ENCODE measurements at regions not wholly inside any gene's neighbourhood (a gene's known extent, or its start where the extent isn't known, plus 50 kb on each side); places are given as distances from the start of the nearest gene placed in this dataset.
"Not testable (repeated sequence)": the region's sequence is repeated elsewhere in the genome, so short reads cannot be mapped to it uniquely, and the experiment has no call there.

DNA sequence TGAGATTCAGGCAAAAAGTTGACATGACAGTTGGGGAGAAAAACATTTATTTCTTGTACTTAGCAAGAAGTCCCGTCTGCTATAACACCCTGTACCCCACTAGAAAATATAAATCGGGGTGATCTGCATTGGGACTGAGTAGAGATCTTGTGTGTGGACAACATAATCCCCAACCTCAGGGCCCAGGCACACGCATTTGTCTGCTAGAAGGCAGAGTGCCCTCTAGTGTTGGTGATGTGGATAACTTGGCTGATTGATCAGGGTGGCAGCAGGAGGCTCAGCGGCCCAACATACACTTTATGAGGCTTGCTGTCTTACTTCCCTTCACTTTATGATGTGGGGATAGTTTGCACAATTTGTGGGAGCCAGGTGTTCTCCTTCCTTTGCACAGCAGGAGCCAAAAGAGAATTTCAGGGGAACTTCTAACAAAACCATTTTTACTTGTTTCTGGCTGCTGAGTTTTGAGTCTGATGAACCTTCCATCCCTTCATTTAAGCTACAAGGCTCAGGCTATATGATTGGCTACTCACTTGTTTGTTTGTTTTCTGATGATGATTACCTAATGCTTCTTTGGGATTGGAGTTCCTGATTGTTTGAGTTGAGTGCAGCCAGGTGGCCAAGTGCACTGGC, 263.2 kb downstream of the DMAC1 start:
- no peak for DNase-seq

DNA sequence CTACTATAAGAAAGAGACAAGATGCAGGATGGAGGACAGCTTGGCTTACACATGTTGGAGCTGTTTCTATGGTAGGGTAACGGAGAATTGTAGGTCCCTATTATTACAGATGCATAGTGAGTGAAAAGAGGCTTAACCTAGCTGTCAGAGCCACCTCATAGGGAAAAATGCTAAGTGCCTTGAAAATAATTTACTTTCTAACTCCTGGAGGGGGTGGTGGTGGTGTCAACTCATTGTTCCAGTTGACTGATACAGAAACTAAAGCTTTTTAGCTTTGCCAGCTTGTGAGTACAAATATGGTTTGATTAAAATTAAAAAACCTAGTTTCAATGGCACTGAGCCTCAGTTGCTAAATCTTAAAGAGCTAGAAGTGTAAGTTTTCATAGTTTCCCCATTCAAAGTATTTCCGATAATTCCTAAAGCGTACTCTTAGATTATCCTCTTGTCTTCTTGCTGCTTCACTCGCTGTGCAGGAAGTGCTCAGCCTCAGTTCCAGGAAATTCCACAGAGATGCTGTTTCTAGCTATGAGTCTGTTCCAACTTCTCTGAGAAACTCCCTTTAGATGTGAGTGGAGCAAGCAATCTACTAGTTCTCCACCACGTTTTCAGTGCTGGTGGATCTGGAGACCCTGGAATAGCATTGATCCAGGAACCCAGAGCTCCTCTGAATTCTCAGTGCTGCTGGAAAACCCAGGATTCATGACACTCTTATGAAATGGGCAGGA, 265.2 kb downstream of the DMAC1 start:
- no peak for DNase-seq

DNA sequence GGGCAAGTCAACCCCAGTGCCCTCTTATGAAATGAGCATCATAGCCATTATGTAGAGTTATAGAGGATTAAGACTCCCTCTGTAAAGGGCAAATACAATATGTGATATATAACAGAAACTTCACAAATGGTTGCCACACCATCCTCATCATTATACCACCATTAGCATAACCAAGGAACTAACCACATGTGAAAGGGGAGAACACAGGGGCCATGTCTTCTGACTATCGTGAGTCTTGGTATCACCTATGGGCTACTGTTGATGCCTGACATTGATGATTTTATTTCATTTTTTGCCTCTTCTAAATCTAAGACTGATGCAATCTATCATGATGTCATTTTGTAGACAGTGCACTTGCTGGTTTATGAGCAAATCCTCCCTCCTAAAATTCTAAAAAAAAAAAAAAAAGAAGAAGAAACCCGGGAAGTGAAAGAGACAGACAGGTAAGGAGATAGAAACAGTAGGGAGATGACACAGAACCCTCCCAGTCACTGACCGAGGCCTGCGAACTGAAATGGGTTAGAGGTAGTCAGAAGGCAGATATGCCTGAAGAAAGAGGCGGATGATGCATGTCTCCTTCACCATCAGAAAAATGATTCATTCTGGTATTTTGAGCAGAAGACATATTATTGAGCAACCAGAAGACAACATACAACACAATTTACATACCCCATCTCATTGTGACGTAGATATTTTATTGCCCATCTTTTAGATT, 266.0 kb downstream of the DMAC1 start:
- no peak for DNase-seq

DNA sequence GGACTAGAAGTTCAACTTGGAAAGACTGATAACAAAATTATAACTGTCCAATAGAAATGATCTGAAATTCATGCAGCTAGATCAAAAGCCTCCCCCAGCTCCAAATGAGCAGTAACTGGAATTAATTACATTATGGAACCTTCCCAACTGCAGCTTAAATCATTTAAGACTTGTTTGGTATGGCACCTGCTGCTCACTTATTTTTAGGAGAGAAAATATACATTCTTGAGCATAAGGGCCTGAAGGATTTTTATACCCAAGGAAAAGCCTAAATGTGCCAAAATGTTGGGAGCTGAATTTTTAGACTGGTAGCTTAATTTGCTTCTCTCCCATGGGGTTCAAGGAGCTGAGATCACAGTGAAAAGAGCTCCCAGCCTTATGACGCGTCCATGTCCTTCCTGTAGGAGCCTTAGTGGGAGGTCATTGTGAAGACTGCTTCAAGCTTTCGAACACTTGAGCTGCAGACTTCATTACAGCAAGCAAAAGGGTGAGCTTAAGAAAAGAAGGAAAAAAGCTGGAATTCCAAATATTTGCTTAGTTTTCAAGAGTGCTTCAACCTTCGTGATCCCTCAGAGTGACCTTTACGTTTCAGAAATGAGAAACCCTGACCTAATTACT, 276.0 kb downstream of the DMAC1 start:
- DNase-seq = no peak

DNA sequence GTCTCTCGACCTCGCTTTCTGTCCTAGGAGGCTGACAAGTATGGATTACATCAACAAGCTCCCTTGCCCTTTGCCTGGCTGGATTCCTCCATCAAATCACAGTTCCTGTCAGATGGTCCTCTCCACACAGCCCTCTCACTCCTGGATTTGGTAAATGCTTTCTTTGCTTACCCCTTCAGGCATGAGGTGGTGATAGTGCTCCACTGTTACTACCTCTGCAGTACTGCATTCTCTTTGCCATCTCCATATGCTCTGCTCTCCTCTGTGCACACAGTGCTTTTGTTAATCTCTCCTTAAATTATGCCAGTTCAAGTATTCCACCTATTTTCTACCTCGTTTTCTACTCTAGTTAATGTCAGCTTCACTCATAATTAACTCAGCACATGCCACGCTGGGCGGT, 279.2 kb downstream of the DMAC1 start:
- DNase-seq = no peak

DNA sequence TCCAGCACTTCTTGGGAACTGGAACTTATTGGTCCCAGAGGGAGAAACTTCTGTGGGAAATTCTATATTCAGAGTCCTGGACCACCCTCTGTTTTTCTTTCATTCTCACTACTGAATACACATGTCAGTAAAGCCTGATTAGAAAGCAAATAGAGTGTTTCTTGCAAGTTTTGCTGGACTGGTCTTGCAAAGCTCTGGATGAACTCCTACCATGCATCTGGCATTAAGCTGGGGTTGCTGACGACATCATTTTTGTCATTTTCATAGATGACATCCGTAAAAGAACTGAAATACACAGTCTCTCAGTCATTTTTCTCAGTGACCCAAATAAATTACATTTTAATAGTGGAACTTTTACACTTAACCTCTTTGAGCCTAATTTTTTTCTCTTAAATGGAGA, 283.2 kb downstream of the DMAC1 start:
- no peak for DNase-seq

DNA sequence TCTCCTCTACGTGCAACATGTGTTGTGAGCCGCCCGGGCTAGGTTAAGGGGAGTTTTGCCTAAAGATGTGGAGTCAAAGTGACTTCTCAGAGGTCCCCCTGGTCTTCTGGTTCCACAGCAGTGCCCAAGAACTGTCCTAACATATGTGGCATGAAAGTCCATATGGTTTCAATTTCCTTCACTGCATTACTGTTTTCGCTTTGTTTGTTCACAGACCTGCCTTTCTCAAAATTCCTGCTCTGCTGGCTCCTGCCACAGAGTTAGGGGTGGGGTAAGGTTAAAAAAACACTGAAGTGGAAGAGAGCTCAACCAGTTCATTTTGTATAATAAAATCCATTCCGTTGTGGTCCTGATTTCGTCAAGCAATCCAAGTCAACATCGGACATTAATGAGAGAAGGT, 289.4 kb downstream of the DMAC1 start:
- DNase-seq = no peak

DNA sequence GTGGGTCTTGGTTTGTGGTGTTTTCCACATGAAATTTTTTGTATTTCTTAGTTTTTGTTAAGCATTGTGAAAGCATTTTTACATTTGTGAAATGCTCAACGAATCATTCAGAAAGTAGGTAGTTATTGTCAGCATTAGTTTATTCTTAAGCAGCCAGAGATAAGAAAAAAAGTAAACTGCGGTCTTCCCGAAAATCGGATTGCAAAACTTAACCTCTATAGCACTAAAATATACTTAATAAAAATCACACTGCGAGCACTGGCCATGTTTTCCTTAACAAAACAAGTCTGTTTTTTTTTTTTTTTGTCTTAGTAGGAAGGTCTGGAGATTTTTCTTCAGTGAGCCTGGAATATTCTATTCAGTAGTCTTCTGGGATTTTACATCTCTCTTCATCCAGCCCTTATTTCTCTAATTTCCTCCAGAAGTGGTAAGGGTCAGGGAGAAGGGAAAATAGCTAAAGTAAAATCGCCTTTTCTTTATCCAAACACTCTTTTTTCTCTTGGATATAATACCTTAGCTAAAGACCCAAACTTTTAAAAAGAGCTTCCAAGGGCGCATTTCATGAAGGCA, 289.9 kb downstream of the DMAC1 start:
- no peak for DNase-seq

DNA sequence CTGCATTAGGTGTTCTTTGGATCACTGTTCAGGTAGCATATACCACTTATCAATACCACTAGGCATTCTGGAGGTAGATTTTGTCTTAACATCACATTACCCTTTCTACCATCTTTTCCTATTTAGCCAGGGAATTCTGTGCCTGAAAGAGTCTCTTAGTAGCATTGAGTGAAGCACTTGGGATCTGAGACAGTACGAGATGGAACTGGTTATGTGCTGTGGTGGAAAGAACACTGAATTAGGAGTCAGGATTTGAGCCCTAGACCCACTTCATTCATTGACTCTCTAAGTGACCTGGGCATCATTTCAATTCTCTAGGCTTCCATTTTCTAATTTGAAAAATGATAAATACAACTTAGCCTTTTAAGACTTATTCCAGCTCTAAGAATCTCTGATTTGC, 291.1 kb downstream of the DMAC1 start:
- no peak for DNase-seq

DNA sequence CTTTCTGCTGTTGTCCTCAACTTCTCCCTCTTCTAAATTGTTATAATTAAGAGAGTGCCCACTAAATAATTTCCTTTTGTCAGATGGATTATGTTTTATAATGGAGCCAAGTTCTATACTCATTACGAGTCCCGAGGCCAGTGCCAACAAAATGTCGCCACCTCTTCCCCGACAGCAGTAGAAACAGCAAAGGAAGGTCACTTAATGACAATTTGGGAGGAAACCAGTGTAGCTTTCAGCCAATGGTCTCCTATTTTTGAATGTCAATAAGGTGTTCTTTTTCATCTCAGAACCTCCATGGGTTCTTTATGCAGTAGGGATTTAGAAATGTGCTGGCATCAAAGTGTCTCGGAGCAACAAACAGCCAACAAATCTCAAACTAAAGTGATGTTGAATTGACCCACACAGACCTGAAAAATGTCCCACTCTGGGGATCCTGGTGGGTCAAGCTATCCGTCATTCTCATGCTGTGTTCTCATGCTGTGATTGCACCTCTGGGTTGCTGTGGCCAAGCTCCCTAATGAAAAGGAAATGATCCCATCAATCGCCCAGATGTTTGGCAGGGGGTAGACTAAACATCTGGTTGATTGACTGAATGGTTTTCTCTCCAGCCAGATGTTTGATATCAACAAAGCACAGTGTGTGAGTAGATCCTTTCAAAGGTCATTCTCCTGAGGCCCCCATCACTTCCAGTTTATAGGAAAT, 291.9 kb downstream of the DMAC1 start:
- no peak for DNase-seq

DNA sequence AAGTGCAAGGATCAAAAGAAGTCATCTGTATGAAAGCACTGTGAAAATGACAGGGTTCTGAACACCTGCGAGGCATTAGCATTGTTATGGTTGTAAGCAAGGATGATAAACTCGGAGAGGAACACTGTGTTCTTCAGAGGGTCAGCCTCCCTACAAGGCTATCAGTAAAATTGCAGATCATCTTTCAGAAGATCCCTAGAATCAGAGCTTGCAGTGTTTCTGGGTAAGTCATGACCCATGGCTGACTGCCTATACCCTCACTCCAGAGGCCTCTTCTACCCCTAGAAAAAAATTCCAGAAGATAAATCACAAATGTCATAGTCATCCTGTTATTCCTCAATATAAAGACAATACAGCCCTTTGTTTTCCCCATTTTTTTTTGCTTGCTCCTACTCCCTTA, 292.6 kb downstream of the DMAC1 start:
- DNase-seq = no peak

DNA sequence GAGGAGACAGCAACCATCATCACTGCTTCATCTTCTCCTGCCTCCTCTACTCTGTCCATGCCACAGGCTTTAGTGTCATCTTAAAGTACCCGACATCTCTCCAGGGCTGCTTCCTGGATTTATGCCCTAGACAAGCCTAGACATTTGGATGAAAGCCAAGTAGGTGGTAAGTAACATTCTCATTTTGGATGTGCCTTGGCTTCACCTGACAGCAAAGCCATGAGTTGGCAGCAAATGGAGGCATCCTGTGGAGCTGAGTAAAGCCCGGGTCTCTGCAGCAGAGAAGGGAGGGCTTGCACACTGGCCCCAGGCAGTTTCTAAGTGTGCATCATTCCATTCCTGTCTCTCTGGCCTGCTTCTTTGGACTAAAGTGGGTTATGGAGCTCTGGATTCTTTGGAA, 299.1 kb downstream of the DMAC1 start:
- DNase-seq = no peak

DNA sequence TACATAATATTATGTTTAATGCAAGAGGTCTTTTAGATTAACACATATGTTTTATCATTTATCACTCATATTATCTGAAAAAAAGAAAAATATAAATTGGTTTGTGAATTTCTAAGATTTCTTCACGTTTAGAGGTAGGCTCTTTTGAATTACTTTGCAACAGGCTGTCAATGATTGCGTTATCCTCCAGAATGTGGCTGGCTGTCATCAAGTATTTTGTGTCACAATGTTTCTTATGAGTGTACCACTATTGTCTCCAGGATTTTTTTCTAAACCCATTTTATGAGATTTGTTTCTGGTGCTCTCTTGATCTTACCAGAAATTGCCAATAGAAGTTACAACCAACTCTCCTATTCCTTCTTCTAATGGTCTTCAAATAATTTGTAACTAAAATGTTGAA, 307.9 kb downstream of the DMAC1 start:
- DNase-seq = no peak

DNA sequence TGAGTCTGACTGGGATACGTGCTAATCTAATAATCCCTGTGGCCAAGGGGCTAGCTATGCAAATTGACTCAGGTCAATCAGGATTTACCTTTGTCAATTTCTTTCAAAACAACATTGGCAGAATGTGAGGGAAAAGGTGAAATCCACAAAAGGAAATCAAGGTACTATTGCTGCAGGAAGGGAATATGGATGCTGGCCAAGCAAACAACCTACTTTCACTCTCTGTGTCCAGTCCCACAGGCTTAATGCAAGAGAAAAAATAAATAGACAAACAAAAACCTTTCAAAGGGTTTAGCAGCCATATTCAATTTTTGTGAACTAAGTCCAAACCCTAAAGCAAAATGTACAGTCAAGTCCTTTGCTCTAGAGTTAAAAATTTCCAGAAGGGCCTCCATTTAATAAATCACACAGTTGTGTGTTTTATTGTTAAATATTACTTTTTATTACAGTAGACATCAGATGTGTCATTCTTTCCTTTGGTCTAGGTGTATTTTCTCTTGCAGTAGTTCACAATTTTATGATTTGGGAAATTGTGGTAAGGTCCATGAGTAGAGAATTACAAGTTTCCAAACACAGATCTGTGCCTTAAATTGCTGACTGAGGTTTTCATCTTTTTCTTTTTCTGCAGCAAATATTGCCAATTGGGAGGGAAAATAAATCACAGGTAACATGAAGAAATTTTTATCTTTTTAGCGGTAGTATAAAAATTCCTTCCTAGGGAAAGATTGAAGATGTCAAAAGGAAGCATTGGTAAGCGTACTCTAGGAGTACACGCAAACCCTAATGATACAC, 309.1 kb downstream of the DMAC1 start:
- no peak for DNase-seq

DNA sequence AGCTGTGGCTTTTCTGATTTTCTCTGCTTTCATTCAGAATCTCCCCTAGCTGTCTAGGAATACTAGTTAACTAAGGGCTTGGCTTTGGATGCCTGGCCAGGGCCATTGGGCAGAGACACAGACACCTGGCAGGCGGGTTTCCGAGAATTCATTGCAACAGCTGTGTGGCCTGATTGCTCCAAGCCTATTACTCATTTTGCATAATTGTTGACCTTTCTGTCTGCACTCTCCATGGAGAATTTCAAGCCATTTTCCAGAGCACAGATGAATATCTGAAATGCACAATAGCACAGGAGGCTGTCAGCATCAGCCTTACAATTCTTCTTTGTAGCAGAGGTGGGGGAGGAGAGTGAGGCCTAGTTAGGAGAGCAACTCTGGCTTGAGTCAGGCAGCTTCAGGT, 310.5 kb downstream of the DMAC1 start:
- no peak for DNase-seq

DNA sequence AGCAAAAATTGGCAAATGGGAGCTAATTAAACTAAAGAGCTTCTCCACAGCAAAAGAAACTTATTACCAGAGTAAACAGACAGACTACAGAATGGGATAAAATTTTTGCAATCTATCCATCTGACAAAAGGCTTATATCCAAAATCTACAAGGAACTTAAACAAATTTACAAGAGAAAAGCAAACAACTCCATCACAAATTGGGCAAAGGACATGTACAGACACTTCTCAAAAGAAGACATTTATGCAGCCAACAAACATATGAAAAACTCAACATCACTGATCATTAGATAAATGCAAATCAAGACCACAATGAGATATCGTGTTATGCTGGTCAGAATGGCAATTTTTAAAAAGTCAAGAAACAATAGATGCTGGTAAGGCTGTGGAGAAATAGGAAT, 315.6 kb downstream of the DMAC1 start:
- DNase-seq = not testable (repeated sequence)

DNA sequence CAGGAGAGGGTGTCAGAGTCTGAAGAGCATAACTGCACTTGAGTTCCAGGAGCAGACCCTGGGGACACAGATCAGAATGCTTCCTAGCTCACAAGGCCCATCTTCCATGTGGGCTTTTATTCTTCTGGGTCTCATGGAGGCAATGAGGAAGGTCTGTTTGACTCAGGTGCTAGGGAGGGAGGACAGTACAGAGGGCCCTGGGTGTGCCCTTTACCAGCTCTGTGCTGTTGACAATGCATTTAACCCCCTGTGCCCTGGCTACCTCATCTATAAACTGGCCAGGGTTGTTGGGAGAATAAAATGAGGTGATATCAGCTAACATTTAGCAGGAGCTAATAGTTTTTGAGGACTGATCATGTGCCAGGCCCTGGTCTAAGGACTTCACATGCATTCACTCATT, 318.0 kb downstream of the DMAC1 start:
- no peak for DNase-seq

DNA sequence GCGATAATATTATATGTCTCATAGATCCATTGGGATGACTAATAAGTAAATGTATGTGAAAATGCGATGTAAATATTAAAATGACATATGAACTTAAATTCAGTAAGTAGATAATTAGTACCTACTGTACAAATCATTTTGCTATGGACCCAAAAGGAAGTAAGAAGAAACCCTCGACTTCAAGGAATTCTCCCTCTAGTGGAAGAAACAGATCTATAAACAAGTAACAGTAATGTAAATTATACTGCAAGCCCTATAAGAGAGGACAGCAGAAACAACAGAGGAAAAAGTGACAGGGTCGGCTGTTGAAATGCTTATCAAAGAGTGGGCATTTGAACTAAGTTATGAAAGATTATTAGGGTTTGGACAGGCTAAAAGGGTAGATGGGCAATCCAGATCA, 320.3 kb downstream of the DMAC1 start:
- no peak for DNase-seq

DNA sequence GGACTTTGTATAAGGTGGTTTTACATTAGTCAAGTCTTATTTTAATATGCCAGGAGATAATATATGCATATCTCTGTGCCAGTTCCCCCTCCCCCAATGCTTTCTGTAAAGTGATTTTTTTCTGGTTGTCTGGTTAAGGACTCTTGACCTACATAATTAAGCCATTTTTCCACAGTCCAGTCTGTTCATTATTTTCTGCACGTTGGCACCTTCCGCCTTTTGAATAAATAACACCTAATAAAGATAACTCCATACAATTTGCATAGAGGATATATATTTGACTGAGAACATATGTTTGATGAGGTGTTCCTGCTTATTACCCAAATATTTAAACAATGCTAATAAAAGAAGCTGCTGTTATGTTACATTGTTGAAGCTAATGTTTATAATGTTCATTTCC, 320.9 kb downstream of the DMAC1 start:
- no peak for DNase-seq

DNA sequence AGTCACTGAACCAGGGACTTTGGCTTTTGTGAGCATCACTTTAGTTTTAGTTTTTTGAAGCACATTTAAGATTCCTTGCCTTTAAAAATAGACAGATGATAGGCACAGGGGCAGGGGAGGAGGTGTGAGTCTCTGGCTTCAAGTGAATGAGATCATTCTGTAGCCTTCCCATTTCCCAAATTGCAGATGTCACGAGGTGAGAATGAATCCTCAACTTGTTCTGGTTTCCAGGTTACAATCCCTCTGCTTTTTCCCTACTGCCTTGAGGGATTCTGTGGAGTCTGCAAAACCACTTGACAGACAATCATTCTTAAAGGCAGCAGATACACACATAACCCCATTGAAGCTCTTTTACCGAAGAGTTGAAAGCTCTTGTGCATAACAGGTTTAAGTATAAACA, 332.4 kb downstream of the DMAC1 start:
- no peak for DNase-seq

DNA sequence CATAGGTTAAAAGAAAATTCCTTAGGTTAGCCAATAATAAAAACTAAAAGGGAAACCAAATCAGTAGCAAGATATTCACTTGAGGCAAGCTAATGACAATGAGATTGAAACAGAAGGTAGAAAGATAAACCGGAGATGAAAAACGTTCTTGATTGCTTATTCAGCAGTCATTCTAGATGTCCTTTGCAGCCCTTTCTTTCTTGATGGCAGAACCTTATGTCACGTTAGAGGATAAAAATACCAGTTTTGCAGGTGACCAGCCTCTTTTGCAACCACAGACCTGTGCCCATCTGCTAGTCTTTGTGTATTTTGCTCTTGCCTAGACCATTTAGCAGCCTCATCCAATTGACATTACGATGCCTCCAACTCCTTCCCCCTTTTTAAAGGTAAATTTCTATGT, 337.8 kb downstream of the DMAC1 start:
- DNase-seq = no peak

Data from GF-D8 (cell line).